GM18511 (cell line): ENCODE measurements at regions not wholly inside any gene's neighbourhood (a gene's known extent, or its start where the extent isn't known, plus 50 kb on each side); places are given as distances from the start of the nearest gene placed in this dataset.

Experiments used
- ATAC-seq: cut with Tn5 transposase; IDR thresholded peaks from one replicate; pipeline ENCODE4 v1.9.1; 2021; ENCODE audit warnings: mild to moderate bottlenecking, moderate library complexity; ENCODE audit not compliant: unreplicated experiment

GRCh38 chr2:125042727-125043126 lies 1017.6 kb downstream of the CNTNAP5 start:
- ATAC-seq: no peak

- no peak for ATAC-seq
These were observed 1045.8 kb downstream of the CNTNAP5 start for GRCh38 chr2:125070726-125071505.

- no peak for ATAC-seq
These were observed 1048.4 kb downstream of the CNTNAP5 start for GRCh38 chr2:125073440-125073839.

GRCh38 chr2:125085904-125086303 lies 1060.8 kb downstream of the CNTNAP5 start:
- no peak for ATAC-seq

GRCh38 chr2:125086313-125087184 lies 1061.5 kb downstream of the CNTNAP5 start:
- no peak for ATAC-seq

GRCh38 chr2:125092276-125093009 lies 1067.4 kb downstream of the CNTNAP5 start:
- no peak for ATAC-seq

- no peak for ATAC-seq
These were observed 1070.7 kb downstream of the CNTNAP5 start for GRCh38 chr2:125095826-125096225.

GRCh38 chr2:125106710-125107109 lies 1081.6 kb downstream of the CNTNAP5 start:
- no peak for ATAC-seq

GRCh38 chr2:125107446-125107845 lies 1082.4 kb downstream of the CNTNAP5 start:
- no peak for ATAC-seq

GRCh38 chr2:125108251-125108650 lies 1083.2 kb downstream of the CNTNAP5 start:
- no peak for ATAC-seq

GRCh38 chr2:125125902-125126301 lies 1100.8 kb downstream of the CNTNAP5 start:
- no peak for ATAC-seq

- no peak for ATAC-seq
These were observed 1135.9 kb downstream of the CNTNAP5 start for GRCh38 chr2:125160947-125161346.

- no peak for ATAC-seq
These were observed 1142.1 kb downstream of the CNTNAP5 start for GRCh38 chr2:125167152-125167551.

GRCh38 chr2:125167820-125168219 lies 1142.7 kb downstream of the CNTNAP5 start:
- ATAC-seq: no peak

- ATAC-seq: no peak
These were observed 1143.4 kb downstream of the CNTNAP5 start for GRCh38 chr2:125168442-125168841.

GRCh38 chr2:125169022-125169763 lies 1144.1 kb downstream of the CNTNAP5 start:
- no peak for ATAC-seq

GRCh38 chr2:125169764-125170146 lies 1144.7 kb downstream of the CNTNAP5 start:
- ATAC-seq: no peak

GRCh38 chr2:125172181-125172580 lies 1147.1 kb downstream of the CNTNAP5 start:
- no peak for ATAC-seq

GRCh38 chr2:125175415-125175814 lies 1150.3 kb downstream of the CNTNAP5 start:
- no peak for ATAC-seq

GRCh38 chr2:125185691-125186270 lies 1160.7 kb downstream of the CNTNAP5 start:
- ATAC-seq: no peak
